IPS DF 4.7 (cell line): ENCODE measurements at regions not wholly inside any gene's neighbourhood (a gene's known extent, or its start where the extent isn't known, plus 50 kb on each side); places are given as distances from the start of the nearest gene placed in this dataset.

ENCODE experiments used
- DNase-seq: peaks from one replicate; pipeline ENCODE4 v3.0.0-alpha.2; 2013; ENCODE audit warnings: low spot score; ENCODE audit errors: extremely low read depth

DNA sequence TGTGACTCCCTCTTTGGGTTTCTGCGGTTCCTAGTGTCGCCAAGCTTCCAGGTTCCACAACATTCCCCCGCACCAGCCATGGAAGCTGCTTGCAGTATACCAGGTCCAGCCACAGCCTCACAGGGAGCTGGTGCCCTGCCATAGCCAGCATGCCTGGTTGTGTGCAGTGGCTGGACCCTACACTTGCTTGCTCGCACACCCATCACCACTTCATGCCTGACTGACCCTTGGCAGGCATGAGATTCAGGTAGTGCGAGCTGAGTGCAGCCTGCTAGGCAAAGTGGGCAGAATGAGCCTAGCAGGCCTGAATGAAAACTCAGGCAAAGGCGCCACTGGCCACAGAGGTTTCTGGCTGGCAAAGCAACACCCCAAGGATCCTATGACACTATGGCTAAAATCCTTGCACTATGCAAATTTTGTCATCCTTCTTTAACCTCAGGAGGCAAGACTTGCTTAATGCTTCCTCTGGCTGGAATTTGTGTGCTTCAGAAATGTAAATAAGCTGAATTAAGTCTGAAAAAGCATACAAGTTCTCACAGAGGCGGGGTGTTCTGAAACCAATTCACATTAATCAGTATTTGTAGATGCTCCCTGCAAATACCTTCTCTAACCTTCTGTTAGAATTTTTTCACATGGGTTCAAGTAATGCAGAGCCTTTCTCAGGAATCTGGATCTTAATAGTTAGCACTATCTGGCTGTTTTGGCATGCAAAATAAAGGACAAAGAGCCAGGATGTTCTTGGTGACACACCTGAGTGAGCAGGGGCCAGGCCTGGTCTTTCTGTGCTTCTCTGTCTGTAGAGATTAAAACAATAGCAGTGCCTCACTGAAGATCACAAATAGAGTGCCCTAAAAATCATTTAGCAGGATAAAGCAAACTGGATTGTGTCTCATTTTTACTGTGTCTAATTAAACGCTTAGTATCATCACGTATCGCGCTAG lies 256.9 kb downstream of the GPATCH2 start:
- DNase-seq = no peak

DNA sequence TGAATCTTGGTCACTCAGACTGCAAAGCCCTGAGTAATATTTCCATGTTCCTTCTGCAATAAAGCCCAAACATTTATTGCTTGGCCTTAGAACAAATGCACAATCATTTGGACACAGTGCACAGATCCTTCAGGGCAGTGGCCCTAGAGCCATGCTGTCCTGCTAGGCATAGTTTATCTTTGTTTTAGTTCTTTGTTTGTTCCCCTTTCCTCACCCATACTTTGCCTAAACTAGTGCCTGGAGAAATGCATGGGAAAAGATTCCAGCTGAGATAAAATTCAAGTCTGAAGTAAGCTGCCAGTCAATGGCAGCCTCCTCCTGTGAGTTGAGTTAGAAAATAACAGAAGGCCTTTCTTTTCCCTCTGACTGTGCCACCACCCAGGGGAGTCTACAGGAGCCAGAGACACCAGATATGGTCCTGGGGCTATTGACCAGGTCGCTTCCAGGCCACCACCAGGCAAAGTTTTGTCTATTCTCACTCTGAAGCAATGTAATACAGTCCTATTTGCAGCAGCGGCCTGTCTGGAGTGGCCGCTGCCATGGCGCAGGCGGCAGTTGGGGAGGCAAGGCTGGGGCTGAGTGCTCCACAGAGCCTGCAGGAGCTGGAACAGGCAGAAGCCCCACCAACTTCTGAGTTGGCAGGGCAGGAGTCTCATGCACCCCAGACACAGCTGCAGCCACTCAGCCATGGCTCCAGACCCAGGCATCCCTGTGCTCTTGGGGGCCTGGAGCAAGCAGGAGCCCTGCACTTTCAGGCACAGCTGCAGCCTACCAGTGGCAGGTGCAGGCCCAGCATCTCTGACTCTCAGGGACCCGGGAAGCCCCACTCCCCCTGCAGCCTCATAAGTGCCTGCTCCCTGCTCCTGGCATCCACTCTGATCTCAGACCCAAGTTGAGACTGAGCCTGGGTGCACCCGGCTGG lies 258.6 kb downstream of the GPATCH2 start:
- DNase-seq = no peak

DNA sequence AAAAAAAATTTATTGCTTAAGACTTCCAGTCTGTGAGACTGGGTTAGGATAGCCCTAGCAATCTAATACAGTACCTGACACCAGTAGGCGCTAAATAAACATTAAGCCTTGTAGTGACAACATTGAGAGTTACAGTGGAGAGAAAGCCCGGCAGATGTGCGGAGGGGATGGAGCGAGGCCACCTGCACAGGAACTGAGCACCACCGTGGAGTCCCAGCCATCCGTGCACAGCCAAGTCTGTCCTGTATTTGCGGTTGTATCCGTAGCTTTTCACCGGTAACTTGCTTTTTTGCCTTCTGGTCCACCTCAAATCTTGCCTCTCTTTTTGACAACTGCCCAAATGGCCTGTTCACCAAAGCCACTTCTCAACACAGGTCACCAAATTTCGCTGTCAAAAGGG lies 260.1 kb downstream of the GPATCH2 start:
- no peak for DNase-seq

DNA sequence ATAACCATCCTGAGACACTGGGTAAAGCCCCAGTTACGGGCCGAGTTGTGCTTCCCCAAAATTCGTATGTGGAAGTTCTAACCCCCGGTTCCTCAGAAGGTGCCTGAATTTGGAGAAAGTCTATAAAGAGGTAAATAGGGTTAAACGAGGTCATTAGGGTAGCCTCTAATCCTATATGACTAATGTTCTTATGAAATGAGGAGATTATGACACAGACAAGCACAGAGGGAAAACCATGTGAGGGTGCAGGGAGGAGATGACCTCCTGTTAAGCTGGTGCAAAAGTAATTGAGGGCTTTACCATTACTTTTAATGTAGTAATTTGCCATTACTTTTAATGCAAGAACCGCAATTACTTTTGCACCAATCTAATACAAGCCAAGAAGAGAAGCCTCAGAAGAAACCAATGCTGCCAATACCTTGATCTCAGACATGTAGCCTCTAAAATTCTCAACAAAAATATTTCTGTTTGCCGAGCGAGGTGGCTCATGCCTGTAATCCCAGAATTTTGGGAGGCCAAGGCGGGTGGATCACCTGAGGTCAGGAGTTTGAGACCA lies 260.8 kb downstream of the GPATCH2 start:
- DNase-seq = no peak

DNA sequence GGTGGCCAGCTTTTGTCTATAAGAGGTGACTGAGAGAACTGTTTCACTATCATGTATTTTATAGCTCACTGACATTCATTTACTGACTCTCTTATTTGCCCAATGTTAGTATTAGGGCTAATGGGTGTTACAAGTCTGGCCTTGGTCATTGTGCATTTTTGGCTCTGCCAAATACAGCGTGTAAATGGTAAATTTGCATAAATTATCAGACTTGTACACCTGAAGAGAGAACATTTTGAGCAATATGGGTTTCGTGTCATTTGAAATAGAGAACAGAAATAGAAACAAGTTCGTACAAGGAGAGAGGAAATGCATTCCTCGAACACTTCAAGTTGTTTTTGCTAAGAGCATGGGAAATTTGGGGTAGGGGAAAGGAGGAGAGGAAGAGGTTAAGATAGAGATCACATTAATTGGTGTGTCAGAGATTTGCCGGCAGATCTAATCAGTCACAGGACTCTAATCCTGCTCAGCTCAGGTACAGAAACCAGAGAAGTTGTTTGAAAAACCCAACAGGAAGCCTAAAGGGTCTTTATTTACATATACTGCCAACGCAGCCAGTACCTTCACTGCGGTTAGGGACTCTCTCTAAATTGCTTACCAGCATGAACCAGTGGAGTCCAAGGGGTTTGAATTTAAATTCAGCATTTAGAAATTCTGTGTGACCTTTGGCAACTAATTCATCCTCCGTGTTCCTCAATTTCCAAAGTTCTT lies 261.5 kb downstream of the GPATCH2 start:
- DNase-seq = no peak

DNA sequence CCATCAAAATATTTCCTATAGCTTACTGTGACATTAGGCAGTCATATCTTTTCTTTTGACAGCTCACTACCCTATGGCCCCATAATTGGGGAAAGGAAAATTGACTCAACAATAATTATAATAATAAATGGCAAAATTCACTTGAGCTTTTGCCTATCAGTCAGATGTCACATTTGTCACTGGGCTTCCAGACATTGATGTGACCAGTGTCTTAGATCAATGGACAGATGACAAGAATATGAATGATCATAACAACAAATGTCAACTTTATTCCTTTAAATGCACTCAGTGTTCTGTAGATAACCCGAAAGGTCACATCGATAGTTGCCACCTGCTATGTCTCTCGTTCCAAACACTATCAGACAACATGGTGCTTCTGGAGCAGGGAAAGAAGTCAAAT lies 266.7 kb downstream of the GPATCH2 start:
- no peak for DNase-seq

DNA sequence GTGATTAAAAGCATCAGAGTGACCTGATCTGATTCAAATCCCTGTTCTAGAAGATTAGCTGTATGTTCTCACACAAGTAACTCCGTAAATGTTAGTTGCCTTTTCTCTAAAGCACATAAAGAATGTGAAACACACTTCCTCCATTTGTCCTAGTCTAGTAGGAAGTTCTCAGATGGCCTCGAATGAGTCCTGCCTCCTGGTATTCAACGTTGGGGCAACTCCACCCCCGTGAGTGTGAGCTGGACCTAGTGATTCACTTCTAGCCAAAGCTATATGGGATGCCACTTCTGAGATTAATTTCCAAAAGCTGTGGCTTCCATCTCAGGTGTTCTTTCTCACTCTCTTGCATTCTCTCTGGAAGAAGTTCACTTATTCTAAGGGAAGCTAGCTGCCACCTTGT lies 267.6 kb downstream of the GPATCH2 start:
- no peak for DNase-seq

DNA sequence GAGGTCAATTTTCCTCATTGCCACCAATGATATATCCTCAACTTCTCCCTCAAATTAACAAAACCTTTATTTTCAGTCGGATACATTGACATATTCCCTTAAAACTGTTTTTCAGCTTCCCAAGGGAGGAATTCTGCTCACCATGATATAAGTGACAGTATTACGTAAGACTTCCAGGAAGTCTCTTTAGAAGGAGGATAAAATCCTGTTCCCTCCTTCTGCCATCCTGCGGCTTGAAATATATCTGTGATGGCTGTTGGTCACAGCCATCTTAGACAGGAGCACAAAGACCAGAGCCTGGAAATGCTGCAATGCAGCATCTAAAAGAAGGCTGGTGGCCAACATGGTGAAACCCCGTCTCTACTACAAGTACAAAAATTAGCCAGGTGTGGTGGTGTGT lies 270.4 kb downstream of the GPATCH2 start:
- DNase-seq = no peak

DNA sequence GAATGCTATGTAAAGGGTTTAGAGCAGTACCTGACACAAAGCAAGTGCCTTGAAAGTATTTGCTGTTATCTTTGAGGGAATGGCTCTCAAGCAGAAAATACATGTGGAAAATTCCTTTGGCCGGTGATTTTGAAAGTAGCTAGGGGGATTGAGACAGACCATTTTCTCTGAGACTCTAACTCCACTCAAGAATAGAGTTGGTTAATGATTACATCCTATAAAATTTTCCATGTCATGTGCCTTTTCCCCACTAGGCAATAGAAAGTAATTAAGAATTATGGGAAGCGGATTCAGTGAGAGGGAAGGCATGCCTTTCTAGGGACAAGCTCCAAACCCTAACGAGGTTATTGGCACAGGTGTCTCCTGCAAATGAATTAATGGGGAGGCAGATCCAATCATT lies 276.0 kb downstream of the GPATCH2 start:
- no peak for DNase-seq

DNA sequence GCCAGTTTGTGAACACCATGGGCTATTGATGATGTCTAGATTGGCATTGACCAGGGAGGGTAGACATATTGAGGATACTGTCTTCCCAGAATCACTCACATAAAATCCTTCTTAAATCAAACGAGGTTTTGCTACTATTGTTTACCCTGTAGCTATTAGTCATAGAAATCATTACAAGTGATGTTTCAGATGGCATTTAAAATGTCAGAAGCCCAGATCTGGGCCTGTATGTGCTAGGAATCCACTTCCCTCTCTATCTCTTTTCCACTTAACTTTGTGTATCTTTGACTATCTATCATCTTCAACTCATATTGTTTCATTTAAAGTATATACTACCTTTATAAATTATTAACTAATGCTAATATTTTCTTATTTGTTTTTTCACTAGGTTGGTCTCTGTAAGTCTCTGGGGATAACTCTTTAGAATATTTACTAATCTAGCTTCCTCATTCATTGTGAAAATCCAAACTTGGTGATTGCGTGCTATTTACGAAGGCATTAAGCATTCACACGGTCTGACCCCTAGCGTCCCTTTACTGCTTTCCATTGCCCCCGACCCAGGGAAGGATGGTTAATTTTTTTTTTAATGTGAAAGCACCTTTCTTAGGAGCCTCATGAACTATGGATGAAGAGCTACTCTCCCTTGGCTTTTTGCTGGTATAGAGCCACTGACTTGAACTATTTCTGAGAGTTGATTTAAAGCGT lies 281.8 kb downstream of the GPATCH2 start:
- no peak for DNase-seq

DNA sequence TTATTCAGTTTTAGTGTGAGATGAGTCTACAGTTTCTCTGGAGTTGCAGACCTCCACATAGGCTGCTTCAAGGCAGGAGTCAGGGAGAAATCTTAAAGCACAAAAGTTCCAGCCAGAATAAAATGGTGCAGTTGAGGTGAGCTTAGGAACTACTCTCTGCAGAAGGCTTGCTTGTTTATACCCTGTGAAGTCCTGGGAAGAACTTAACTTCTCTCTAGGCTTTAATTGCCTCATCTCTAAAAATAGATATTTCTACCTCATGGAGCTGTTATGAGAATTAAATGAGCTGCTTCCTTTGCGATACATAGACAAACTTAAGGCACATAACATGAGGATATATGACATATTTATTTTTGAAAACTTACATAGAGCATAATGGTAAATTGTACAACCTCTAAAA lies 286.2 kb downstream of the GPATCH2 start:
- DNase-seq = no peak

DNA sequence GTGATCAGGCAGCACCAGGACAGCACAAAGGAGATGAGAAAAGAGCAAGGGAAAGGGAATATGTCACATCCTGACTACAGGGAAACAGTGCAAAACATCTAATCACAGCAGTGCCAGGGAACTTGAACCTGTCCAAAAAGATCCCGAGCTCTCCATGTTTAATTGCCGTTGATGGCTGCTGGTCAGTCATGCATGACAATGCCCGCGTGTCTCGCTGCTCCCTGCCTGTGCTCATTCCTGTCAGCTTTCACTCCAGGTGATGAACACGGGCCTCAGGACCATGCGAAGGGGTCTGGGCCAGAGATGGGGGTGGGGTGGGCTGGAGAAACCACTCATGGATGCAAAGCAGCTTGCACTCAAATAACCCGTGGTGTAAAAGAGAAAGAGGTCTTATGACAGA lies 287.0 kb downstream of the GPATCH2 start:
- DNase-seq = peak; percentile 5

DNA sequence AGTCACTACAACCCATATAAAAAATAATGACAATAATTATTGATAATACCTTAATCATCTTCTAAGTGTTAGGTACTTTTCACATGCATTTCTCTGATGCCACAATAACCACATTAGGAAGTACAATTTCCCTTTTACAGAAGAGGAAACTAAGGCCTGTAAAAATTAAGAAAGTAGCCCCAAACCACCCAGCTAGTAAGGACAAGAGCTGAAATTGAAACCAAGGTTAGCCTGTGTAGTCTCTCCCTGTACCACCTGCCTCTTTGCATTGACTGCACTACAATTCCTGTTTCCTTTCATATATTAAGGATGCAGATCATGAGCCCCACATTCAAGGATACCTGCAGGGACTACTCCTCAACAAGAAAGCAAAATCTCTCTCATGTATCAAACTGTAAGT lies 288.8 kb downstream of the GPATCH2 start:
- no peak for DNase-seq

DNA sequence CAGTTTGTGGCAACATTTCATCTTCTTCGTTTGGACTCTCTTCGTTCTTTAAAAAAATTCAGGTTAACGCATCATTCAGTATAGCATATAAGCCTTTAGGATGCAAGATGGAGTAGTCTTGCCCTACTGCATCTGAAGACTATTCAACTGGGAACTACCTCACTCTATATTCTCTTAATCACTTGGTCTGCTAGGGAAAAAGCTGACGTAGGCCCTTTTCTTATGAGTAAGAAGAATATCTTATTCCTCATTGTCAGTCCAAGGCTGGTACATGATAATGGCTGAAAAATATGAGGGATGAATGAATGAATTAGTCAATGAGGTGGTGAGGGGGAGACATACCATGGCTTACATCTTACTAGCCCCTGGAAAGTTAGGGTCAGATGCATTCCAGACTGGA lies 294.2 kb downstream of the GPATCH2 start:
- no peak for DNase-seq

DNA sequence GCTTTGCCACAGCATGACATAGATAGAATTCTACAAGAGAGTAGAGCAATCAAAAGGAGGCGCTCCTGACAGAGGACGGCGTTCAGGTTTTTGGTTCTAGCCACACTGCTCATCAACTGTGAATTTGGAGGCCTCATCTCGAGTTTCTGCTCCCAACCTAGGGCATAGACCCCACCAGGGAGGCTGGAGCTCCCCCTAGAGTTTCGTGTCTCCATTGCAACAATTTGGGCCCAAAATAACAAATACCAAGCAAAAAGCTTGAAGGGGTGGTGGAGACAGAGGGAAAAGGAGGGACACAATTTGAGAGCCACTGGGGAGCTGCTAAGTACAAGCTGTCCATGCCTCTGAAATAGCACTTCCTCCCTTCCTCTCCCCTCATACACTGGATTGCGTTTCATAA lies 297.0 kb downstream of the GPATCH2 start:
- peak; percentile 28 for DNase-seq

DNA sequence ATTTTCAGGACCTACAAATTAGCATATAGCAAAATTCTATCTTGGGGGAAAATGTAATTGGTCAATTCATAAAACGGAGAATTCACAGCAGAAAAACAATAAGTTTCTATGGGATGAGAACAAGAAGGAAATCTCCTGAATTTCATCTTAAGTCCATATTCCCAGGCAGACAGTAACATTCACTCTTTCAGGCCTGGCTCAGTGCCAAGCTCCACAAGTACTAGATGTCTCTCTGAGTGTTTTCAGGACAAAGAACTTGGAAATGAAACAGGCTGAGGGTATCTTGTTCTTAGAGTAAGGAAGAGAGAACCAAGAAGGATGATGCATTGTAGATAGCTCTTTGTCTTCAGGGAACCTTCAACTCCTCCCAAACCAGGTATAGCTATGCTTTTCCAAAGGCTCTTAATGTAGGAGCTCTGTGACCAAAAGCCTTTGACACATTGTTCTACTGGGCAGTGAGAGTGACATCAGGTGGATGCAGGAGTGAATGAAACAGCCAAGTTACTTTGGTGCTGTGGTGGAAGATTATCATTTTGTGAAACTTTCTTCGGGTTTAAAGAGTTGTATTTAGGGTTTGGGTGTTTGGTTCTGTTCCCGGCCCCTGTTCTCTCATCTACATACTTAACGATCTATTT lies 298.3 kb downstream of the GPATCH2 start:
- DNase-seq = no peak

DNA sequence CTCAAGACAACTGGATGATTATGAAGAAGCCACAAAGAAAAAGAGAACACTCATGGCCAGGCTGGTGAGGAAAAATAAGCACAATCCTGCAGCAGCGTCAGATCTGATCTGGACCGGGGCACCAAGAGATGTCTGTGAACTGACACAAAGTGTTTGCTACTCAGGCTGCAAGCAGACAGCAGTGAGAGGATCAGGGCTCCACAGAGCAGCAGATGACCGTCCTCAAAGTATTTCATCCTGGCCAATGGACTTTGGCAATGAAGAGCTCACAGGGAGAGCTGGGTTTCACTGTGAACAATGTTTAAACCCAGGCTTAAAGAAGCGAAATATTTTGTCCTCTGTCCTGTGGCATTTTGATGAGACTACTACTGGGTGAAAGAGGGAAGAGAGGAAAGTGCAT lies 299.2 kb downstream of the GPATCH2 start:
- DNase-seq = no peak

DNA sequence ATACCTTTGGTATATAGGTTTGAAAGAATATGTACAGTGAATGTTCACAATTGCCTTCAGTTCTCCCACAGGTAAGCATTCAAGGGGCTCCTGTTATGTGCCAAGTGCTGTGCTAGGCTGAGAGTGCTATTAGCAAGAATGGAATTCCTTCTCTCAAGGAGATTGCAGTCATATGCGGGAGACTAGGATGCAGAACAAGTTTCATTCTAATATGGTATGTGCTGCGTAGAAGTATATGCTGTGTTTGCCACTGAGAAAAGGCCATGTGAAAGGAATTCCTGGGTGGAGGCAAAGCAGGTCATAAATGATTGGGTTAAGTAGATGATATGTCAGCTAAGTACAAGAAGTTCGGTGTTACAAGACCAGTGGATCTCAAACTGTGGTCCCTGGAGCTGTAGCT lies 303.0 kb downstream of the GPATCH2 start:
- DNase-seq = no peak

DNA sequence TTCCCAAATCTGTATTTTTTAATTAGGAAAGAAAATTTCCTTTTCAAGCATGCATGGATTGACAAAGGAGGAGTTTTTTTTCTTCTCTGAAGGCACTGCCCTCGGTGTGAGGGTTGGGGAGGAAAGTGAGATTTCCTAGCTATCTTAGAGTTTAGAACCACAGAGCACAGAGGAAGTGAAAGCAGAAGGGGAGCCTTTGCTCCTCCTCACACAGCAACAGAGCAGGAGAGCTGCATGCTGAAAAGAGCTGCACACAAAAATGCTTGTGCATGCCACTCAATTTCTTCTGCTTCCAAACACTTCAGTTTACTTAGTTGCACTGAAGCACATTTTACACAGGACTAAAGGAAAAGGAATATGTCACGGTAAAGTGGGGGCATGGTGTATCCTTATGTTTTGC lies 308.1 kb downstream of the GPATCH2 start:
- DNase-seq = no peak

DNA sequence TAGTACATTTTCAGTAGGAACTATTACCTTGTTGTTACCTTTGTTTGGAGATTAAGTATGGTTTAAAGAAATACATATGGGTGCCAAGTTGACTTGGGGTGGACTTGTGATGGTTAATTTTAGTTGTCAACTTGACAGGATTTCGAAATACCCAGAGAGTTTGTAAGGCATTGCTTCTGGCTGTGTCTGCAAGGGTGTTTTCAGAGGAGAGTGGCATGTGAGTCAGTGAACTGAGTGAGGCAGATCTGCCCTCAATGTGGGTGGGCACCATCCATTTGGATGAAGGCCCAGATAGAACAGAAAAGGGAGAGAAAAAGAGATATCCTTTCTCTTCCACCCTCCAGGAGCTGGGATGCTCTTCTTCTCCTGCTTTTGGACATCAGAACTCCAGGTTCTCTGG lies 315.5 kb downstream of the GPATCH2 start:
- no peak for DNase-seq
